OCI-LY3 (cell line): ENCODE measurements at regions not wholly inside any gene's neighbourhood (a gene's known extent, or its start where the extent isn't known, plus 50 kb on each side); places are given as distances from the start of the nearest gene placed in this dataset.

Experiments
- H2AFZ ChIP-seq: fragments of 200-600, 300-600 bp; shearing (Covaris generic); 2 replicates; pipeline ENCODE4 v1.6.0; 2014; ENCODE audit warnings: antibody characterized with exemption, low read depth, low read length
- H3K27ac ChIP-seq: fragments of 200-600, 300-600 bp; sonication (generic); 2 replicates; pipeline ENCODE4 v1.5.1; 2014; ENCODE audit warnings: mild to moderate bottlenecking, low read length, moderate library complexity, mixed read lengths
- H3K27me3 ChIP-seq: fragments of 200-600, 300-600 bp; sonication (generic); 2 replicates; pipeline ENCODE4 v1.6.1; 2014; ENCODE audit warnings: low read depth, low read length, mixed read lengths
- H3K36me3 ChIP-seq: fragments of 200-600, 300-600 bp; sonication (generic); replicated peaks from 2 replicates; pipeline ENCODE3; 2014; ENCODE audit warnings: low read depth, low read length, mixed read lengths
- H3K4me1 ChIP-seq: fragments of 300-600, 200-600 bp; sonication (generic); 2 replicates; pipeline ENCODE4 v1.6.1; 2014; ENCODE audit warnings: low read length, mixed read lengths
- H3K4me2 ChIP-seq: fragments of 200-600, 300-600 bp; sonication (generic); 2 replicates; pipeline ENCODE4 v1.6.1; 2014; ENCODE audit warnings: low read length, mixed read lengths
- H3K4me3 ChIP-seq: fragments of 300-600, 200-600 bp; sonication (generic); 2 replicates; pipeline ENCODE4 v1.5.1; 2014; ENCODE audit warnings: antibody characterized with exemption, mild to moderate bottlenecking, low read length, moderate library complexity
- H3K79me2 ChIP-seq: fragments of 300-600, 200-600 bp; shearing (Covaris generic); 2 replicates; pipeline ENCODE4 v1.6.1; 2014; ENCODE audit warnings: mild to moderate bottlenecking, low read length, mixed read lengths
- H3K9ac ChIP-seq: fragments of 300-600, 200-600 bp; shearing (Covaris generic); 2 replicates; pipeline ENCODE4 v1.6.0; 2014; ENCODE audit warnings: mild to moderate bottlenecking, low read length, moderate library complexity
- H3K9me3 ChIP-seq: fragments of 200-600, 300-600 bp; shearing (Covaris generic); 2 replicates; pipeline ENCODE4 v1.6.1; 2014; ENCODE audit warnings: low read length, mixed read lengths; ENCODE audit not compliant: insufficient read depth
- H4K20me1 ChIP-seq: fragments of 200-600, 300-600 bp; sonication (generic); 2 replicates; pipeline ENCODE4 v1.6.1; 2016; ENCODE audit warnings: low read length, mixed read lengths; ENCODE audit not compliant: insufficient read depth
- EZH2phosphoT487 ChIP-seq: fragments of 200-600 bp; shearing (Covaris generic); IDR thresholded peaks from 2 replicates; pipeline ENCODE4 v1.6.1; 2018; ENCODE audit warnings: antibody characterized with exemption, mixed run types, low read depth
- TF ChIP-seq, protein P1 (sequence below): fragments of 200-600, 300-600 bp; sonication (generic); IDR thresholded peaks from 2 replicates; pipeline ENCODE4 v1.5.1; 2014; ENCODE audit warnings: antibody characterized with exemption, low read length, low read depth

DNA sequence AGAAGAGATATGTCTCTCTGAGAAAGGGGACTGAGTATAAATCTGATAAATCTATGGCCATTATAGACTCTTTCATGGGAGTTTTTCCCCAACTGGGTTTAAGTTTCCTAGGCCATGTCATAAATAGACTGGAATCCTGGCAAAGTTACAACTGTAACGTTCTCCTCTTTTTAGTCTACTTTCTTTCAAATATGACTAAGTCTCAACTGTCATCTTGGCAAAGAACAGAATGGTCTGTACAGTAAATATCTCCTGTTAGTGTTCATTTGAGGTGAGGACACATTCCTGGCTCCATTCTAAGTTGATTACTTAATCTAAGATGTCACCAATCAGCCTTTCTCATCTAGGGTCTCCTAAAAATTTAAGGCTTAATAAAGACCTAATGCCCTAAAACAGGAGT, 300.5 kb downstream of the BRINP2 start:
- Histone ChIP-seq H2AFZ (no peak overlapping the region), H3K9me3 (peaks cover 5% of the 10 kb centered on the region), H3K4me1 (peaks cover 28% of the 10 kb centered on the region), H3K9ac (no peak overlapping the region), H3K36me3 (peaks cover 16% of the 10 kb centered on the region), H3K27me3 (no peaks in the 10 kb centered on the region), H3K27ac (no peak overlapping the region), H3K4me2 (no peak overlapping the region), H3K79me2 (no peaks in the 10 kb centered on the region), H4K20me1 (no peaks in the 10 kb centered on the region), H3K4me3 (no peak overlapping the region)
- TF ChIP-seq EZH2phosphoT487, result no peak
- TF ChIP-seq, protein P1, sequence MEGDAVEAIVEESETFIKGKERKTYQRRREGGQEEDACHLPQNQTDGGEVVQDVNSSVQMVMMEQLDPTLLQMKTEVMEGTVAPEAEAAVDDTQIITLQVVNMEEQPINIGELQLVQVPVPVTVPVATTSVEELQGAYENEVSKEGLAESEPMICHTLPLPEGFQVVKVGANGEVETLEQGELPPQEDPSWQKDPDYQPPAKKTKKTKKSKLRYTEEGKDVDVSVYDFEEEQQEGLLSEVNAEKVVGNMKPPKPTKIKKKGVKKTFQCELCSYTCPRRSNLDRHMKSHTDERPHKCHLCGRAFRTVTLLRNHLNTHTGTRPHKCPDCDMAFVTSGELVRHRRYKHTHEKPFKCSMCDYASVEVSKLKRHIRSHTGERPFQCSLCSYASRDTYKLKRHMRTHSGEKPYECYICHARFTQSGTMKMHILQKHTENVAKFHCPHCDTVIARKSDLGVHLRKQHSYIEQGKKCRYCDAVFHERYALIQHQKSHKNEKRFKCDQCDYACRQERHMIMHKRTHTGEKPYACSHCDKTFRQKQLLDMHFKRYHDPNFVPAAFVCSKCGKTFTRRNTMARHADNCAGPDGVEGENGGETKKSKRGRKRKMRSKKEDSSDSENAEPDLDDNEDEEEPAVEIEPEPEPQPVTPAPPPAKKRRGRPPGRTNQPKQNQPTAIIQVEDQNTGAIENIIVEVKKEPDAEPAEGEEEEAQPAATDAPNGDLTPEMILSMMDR, result no peak

DNA sequence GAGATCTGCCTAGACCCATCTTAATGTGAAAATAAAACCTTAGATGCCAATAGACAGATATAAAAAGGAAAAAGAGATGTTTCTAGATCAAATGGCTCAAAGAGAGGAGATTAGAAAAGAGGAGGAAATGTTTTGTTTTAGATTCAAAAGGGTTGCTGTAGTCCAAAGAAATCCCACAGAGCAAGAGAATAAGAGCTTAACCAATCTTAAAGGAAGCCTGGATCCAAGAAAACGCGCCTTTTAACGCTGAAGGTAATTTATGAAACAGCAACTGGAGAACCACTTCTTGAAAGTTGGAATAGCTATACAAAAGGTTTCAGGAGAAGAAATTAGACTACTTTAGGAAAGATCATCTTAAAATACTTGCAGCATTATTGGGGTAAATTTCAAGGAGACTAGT, 298.8 kb downstream of the BRINP2 start:
- Histone ChIP-seq H4K20me1 (no peaks in the 10 kb centered on the region), H3K27ac (no peak overlapping the region), H3K4me3 (no peak overlapping the region), H3K9ac (no peak overlapping the region), H3K9me3 (peaks cover 10% of the 10 kb centered on the region), H3K79me2 (no peaks in the 10 kb centered on the region), H2AFZ (no peak overlapping the region), H3K27me3 (no peaks in the 10 kb centered on the region), H3K4me2 (no peak overlapping the region), H3K36me3 (peaks cover 15% of the 10 kb centered on the region), H3K4me1 (peaks cover 11% of the 10 kb centered on the region)
- no peak for TF ChIP-seq EZH2phosphoT487
- TF ChIP-seq, protein P1, result no peak

DNA sequence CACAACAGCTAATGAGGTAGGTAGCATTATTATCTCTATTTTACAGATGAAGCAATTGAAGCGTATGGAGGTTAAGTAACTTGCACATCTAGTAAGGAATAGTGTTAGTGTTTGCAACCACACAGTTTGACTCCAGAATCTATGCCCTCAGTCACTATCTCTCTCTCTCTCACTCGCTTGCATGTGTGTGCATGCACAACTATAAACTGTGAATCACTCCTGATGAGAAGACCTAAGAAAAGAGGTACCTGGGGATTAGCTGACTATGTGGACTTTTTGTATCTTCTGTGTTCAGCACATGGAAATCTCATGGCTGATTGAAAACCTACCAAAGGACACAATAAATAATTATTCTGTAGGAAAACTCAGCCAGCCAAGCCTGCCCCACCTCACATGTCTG, 295.5 kb downstream of the BRINP2 start:
- Histone ChIP-seq H3K9me3 (peaks cover 10% of the 10 kb centered on the region), H3K27me3 (no peaks in the 10 kb centered on the region), H3K4me2 (no peak overlapping the region), H3K4me3 (no peak overlapping the region), H3K36me3 (peaks cover 6% of the 10 kb centered on the region), H2AFZ (no peak overlapping the region), H3K27ac (no peak overlapping the region), H3K79me2 (no peaks in the 10 kb centered on the region), H3K9ac (no peak overlapping the region), H4K20me1 (no peaks in the 10 kb centered on the region), H3K4me1 (peaks cover 11% of the 10 kb centered on the region)
- no peak for TF ChIP-seq EZH2phosphoT487
- TF ChIP-seq, protein P1, result no peak

DNA sequence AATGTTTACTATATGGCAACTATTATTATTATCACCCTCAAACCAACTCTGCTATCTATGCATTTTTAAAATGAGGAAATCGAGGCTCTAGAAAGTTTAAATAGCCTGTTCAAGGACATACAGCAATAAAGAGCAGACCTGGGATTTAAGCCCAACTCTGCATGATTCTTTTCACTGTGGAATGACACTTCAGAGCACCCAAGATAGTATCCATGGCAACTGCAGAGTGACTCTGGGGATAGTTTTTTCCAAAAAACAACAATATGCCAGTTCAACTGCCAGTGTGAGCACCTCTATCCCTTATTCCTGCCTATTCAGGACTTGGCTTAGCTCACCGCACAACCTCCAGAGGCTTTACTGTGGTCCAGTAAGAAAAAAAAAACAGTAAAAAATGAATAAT, 293.9 kb downstream of the BRINP2 start:
- no peaks in the 10 kb centered on the region for H3K79me2 ChIP-seq
- H3K27me3 ChIP-seq, result no peaks in the 10 kb centered on the region
- H4K20me1 ChIP-seq, result no peaks in the 10 kb centered on the region
- H3K9ac ChIP-seq, result no peak overlapping the region
- H3K9me3 ChIP-seq, result peaks cover 10% of the 10 kb centered on the region
- H2AFZ ChIP-seq, result no peak overlapping the region
- no peak overlapping the region for H3K27ac ChIP-seq
- peaks cover 11% of the 10 kb centered on the region for H3K4me1 ChIP-seq
- TF ChIP-seq, protein P1, result no peak
- TF ChIP-seq EZH2phosphoT487, result no peak
- peaks cover 6% of the 10 kb centered on the region for H3K36me3 ChIP-seq
- H3K4me2 ChIP-seq, result no peak overlapping the region
- H3K4me3 ChIP-seq, result no peak overlapping the region
